Natural killer cell (primary cell): ENCODE measurements at regions not wholly inside any gene's neighbourhood (a gene's known extent, or its start where the extent isn't known, plus 50 kb on each side); places are given as distances from the start of the nearest gene placed in this dataset.

Experiments
- ATAC-seq, 3 donors: fragments of 150-1000 bp in 2 of 3; fragments of 200-7000 bp in 1 of 3; cut with Tn5 transposase; 1 replicate in 1 of 3; 2 replicates in 2 of 3; pipeline ENCODE4 v1.10.0; 2021; ENCODE audit warnings: mild to moderate bottlenecking in 2 of 3, moderate library complexity in 2 of 3
- DNase-seq, 2 donors: peaks; one replicate each; pipeline versions ENCODE4 v3.0.0 to v3.0.0-alpha.2; 2013 to 2021; ENCODE audit warnings: mixed read lengths in 1 of 2
- H3K27ac ChIP-seq: one replicate; pipeline ENCODE4 v1.5.1; 2013; ENCODE audit warnings: mild to moderate bottlenecking, low read length
- H3K27me3 ChIP-seq: one replicate; pipeline ENCODE4 v1.6.1; 2013; ENCODE audit warnings: low read length; ENCODE audit not compliant: control insufficient read depth, insufficient read depth
- H3K36me3 ChIP-seq: one replicate; pipeline ENCODE4 v1.6.1; 2013; ENCODE audit warnings: low read length; ENCODE audit not compliant: control insufficient read depth, insufficient read depth
- H3K4me1 ChIP-seq: one replicate; pipeline ENCODE4 v1.6.1; 2013; ENCODE audit warnings: low read length; ENCODE audit not compliant: control insufficient read depth, insufficient read depth
- H3K4me3 ChIP-seq: one replicate; pipeline ENCODE4 v1.5.1; 2013; ENCODE audit warnings: low read length
- H3K9me3 ChIP-seq: one replicate; pipeline ENCODE4 v1.6.1; 2013; ENCODE audit warnings: low read length; ENCODE audit not compliant: control insufficient read depth, insufficient read depth
- H3K27ac Mint-ChIP-seq, 2 donors: one replicate each; pipeline ENCODE4 v1.8.0; 2022; ENCODE audit warnings: mild to moderate bottlenecking in 2 of 2, mixed read lengths in 2 of 2, moderate library complexity in 1 of 2
- H3K27me3 Mint-ChIP-seq, 2 donors: one replicate each; pipeline ENCODE4 v1.8.0; 2022; ENCODE audit warnings: low read depth in 2 of 2, mixed read lengths in 2 of 2
- H3K36me3 Mint-ChIP-seq: one replicate; pipeline ENCODE4 v1.8.0; 2022; ENCODE audit warnings: mixed read lengths
- H3K4me1 Mint-ChIP-seq, 2 donors: one replicate each; pipeline ENCODE4 v1.8.0; 2022; ENCODE audit warnings: mixed read lengths in 2 of 2
- H3K4me3 Mint-ChIP-seq: one replicate; pipeline ENCODE4 v1.8.0; 2022; ENCODE audit warnings: mild to moderate bottlenecking, moderate library complexity, mixed read lengths
- H3K9me3 Mint-ChIP-seq, 2 donors: one replicate each; pipeline ENCODE4 v1.8.0; 2022; ENCODE audit warnings: mixed read lengths in 2 of 2
- CTCF ChIP-seq: fragments of 200-600 bp; IDR thresholded peaks from one replicate; pipeline ENCODE4 v1.8.0; 2022; ENCODE audit warnings: antibody characterized with exemption
- WGBS: methylation state at CpG from one replicate; pipeline ENCODE4 v1.1.7; 2013; ENCODE audit warnings: missing lambda C conversion rate; ENCODE audit not compliant: insufficient coverage; 5-methylcytosine and 5-hydroxymethylcytosine counted together
- intact Hi-C: fragments of 100-400 bp; cut with micrococcal nuclease; formaldehyde crosslinking; loops from one replicate; pipeline ENCODE4 v1.14.2; 2022

GRCh38 chr12:97181571-97182265 lies 274.7 kb downstream of the NEDD1 start:
- no peak for ATAC-seq
- DNase-seq, result no peak
- Histone ChIP-seq H3K27ac (no peak overlapping the region), H3K27me3 (no peaks in the 10 kb centered on the region), H3K4me3 (no peak overlapping the region), H3K36me3 (no peaks in the 10 kb centered on the region), H3K9me3 (no peaks in the 10 kb centered on the region), H3K4me1 (no peaks in the 10 kb centered on the region)
- H3K9me3 Mint-ChIP-seq, result peaks cover 0 to 4% of the 10 kb centered on the region in 2 donors
- H3K4me3 Mint-ChIP-seq, result no peak overlapping the region
- WGBS, result 86% methylated on average over 10 of the region's 10 CpGs
- no peaks in the 10 kb centered on the region for H3K27me3 Mint-ChIP-seq
- intact Hi-C loops, result no loop called here
- H3K4me1 Mint-ChIP-seq, result no peaks in the 10 kb centered on the region
- H3K36me3 Mint-ChIP-seq, result no peaks in the 10 kb centered on the region
- no peak overlapping the region for H3K27ac Mint-ChIP-seq
- TF ChIP-seq CTCF, result no peak

GRCh38 chr12:97182769-97183168 lies 275.7 kb downstream of the NEDD1 start:
- Histone ChIP-seq H3K36me3 (no peaks in the 10 kb centered on the region), H3K27me3 (no peaks in the 10 kb centered on the region), H3K4me3 (no peak overlapping the region), H3K27ac (no peak overlapping the region), H3K4me1 (no peaks in the 10 kb centered on the region), H3K9me3 (no peaks in the 10 kb centered on the region)
- Mint-ChIP-seq H3K27me3 (no peaks in the 10 kb centered on the region), H3K4me1 (no peaks in the 10 kb centered on the region), H3K9me3 (peaks cover 0 to 4% of the 10 kb centered on the region in 2 donors), H3K36me3 (no peaks in the 10 kb centered on the region), H3K4me3 (no peak overlapping the region), H3K27ac (no peak overlapping the region)
- DNase-seq (no peak), ATAC-seq (no peak)
- intact Hi-C loops, result no loop called here
- 65% methylated on average over 4 of the region's 4 CpGs for WGBS
- no peak for TF ChIP-seq CTCF

- H3K9me3 Mint-ChIP-seq, result peaks cover 0 to 4% of the 10 kb centered on the region in 2 donors
- no peaks in the 10 kb centered on the region for H3K4me1 Mint-ChIP-seq
- ATAC-seq (no peak), DNase-seq (no peak)
- Histone ChIP-seq H3K36me3 (no peaks in the 10 kb centered on the region), H3K4me1 (no peaks in the 10 kb centered on the region), H3K27ac (no peak overlapping the region), H3K27me3 (no peaks in the 10 kb centered on the region), H3K4me3 (no peak overlapping the region), H3K9me3 (no peaks in the 10 kb centered on the region)
- WGBS, result 97% methylated on average over 3 of the region's 3 CpGs
- TF ChIP-seq CTCF, result no peak
- no peak overlapping the region for H3K27ac Mint-ChIP-seq
- H3K36me3 Mint-ChIP-seq, result no peaks in the 10 kb centered on the region
- intact Hi-C loops, result no loop called here
- H3K27me3 Mint-ChIP-seq, result no peaks in the 10 kb centered on the region
- H3K4me3 Mint-ChIP-seq, result no peak overlapping the region
Measured at GRCh38 chr12:97184127-97184773, 277.2 kb downstream of the NEDD1 start.
